ENCODE measurements at regions not wholly inside any gene's neighbourhood (a gene's known extent, or its start where the extent isn't known, plus 50 kb on each side); places are given as distances from the start of the nearest gene placed in this dataset.

GRCh38 chr4:65242156-65242846 lies 428.0 kb downstream of the EPHA5 start:
- Histone ChIP-seq H4K20me1 (ENCODE audit: insufficient read depth, low read length) (no peaks in the 10 kb centered on the region), H2AFZ (ENCODE audit: insufficient read depth, low read depth, low read length, poor library complexity, severe bottlenecking) (no peak overlapping the region), H3K4me3 (replicated peaks in 1 of 3; ENCODE audit: low read depth in 2 of 3, low read length in 3 of 3) (no peak overlapping the region), H3K79me2 (ENCODE audit: insufficient read depth, low read length) (no peaks in the 10 kb centered on the region), H3K9ac (ENCODE audit: insufficient read depth, low read length, poor library complexity, severe bottlenecking) (no peak overlapping the region), H3K4me1 (ENCODE audit: control insufficient read depth in 1 of 2, insufficient read depth in 2 of 2, low read length in 2 of 2) (no peaks in the 10 kb centered on the region), H3K9me3 (replicated peaks in 1 of 2; ENCODE audit: control insufficient read depth in 1 of 2, insufficient read depth in 1 of 2, low read length in 2 of 2) (peaks cover 0 to 17% of the 10 kb centered on the region in 2 donors), H3K27ac (ENCODE audit: low read depth in 1 of 2, low read length in 2 of 2) (no peak overlapping the region), H3K36me3 (replicated peaks in 1 of 2; ENCODE audit: control insufficient read depth in 1 of 2, insufficient read depth in 2 of 2, low read length in 2 of 2) (no peaks in the 10 kb centered on the region), H3K4me2 (replicated peaks; ENCODE audit: extremely low read depth, low read length, poor library complexity, severe bottlenecking) (no peak overlapping the region), H3K27me3 (ENCODE audit: control insufficient read depth in 2 of 2, insufficient read depth in 2 of 2, low read length in 2 of 2) (no peaks in the 10 kb centered on the region)
- H3K9me3 Mint-ChIP-seq: peaks cover 0 to 10% (median 2%) of the 10 kb centered on the region in 7 donors
- no peak for TF ChIP-seq CTCF (IDR thresholded peaks at IDR 0.05)
- H3K4me1 Mint-ChIP-seq: no peaks in the 10 kb centered on the region
- H3K27ac Mint-ChIP-seq: no peak overlapping the region
- H3K4me3 Mint-ChIP-seq: no peak overlapping the region
- intact Hi-C loops (cut with micrococcal nuclease): no loop called here
- no peak for DNase-seq
- H3K27me3 Mint-ChIP-seq (ENCODE audit: low read depth in 3 of 3): no peaks in the 10 kb centered on the region
- H3K36me3 Mint-ChIP-seq: no peaks in the 10 kb centered on the region
- 80% methylated on average over 12 of the region's 16 CpGs for WGBS (ENCODE audit: insufficient coverage)

GRCh38 chr4:65241257-65241997 lies 428.9 kb downstream of the EPHA5 start:
- no peak for TF ChIP-seq CTCF (IDR thresholded peaks at IDR 0.05)
- Histone ChIP-seq H3K9me3 (replicated peaks in 1 of 2; ENCODE audit: control insufficient read depth in 1 of 2, insufficient read depth in 1 of 2, low read length in 2 of 2) (peaks cover 0 to 17% of the 10 kb centered on the region in 2 donors), H3K27me3 (ENCODE audit: control insufficient read depth in 2 of 2, insufficient read depth in 2 of 2, low read length in 2 of 2) (no peaks in the 10 kb centered on the region), H3K9ac (ENCODE audit: insufficient read depth, low read length, poor library complexity, severe bottlenecking) (no peak overlapping the region), H3K4me1 (ENCODE audit: control insufficient read depth in 1 of 2, insufficient read depth in 2 of 2, low read length in 2 of 2) (no peaks in the 10 kb centered on the region), H3K4me3 (replicated peaks in 1 of 3; ENCODE audit: low read depth in 2 of 3, low read length in 3 of 3) (no peak overlapping the region), H3K79me2 (ENCODE audit: insufficient read depth, low read length) (no peaks in the 10 kb centered on the region), H4K20me1 (ENCODE audit: insufficient read depth, low read length) (no peaks in the 10 kb centered on the region), H2AFZ (ENCODE audit: insufficient read depth, low read depth, low read length, poor library complexity, severe bottlenecking) (no peak overlapping the region), H3K27ac (ENCODE audit: low read depth in 1 of 2, low read length in 2 of 2) (no peak overlapping the region), H3K4me2 (replicated peaks; ENCODE audit: extremely low read depth, low read length, poor library complexity, severe bottlenecking) (no peak overlapping the region), H3K36me3 (replicated peaks in 1 of 2; ENCODE audit: control insufficient read depth in 1 of 2, insufficient read depth in 2 of 2, low read length in 2 of 2) (no peaks in the 10 kb centered on the region)
- no peak for DNase-seq
- Mint-ChIP-seq H3K9me3 (peaks cover 0 to 10% (median 2%) of the 10 kb centered on the region in 7 donors), H3K27me3 (ENCODE audit: low read depth in 3 of 3) (no peaks in the 10 kb centered on the region), H3K27ac (no peak overlapping the region), H3K4me1 (no peaks in the 10 kb centered on the region), H3K4me3 (no peak overlapping the region), H3K36me3 (no peaks in the 10 kb centered on the region)
- intact Hi-C loops (cut with micrococcal nuclease): no loop called here
- WGBS (ENCODE audit: insufficient coverage): 95% methylated on average over 26 of the region's 26 CpGs

Measured in CD14-positive monocyte (primary cell).